H1 (cell line): ENCODE measurements at regions not wholly inside any gene's neighbourhood (a gene's known extent, or its start where the extent isn't known, plus 50 kb on each side); places are given as distances from the start of the nearest gene placed in this dataset.

Experiments
- CTCF ChIA-PET: fragments of 300-600 bp; sonication (Branson Sonifier 250); formaldehyde crosslinking; loops from one replicate; lab custom pipeline; 2021; ENCODE audit not compliant: partially characterized antibody; lab: Charles Lee
- POLR2A ChIA-PET: fragments of 300-600 bp; sonication (Branson Sonifier 250); formaldehyde crosslinking; loops from one replicate; lab custom pipeline; 2021; ENCODE audit warnings: inconsistent platforms; ENCODE audit not compliant: partially characterized antibody; lab: Charles Lee
- DNase-seq, 2 experiments: peaks; one replicate each; pipeline versions ENCODE4 v3.0.0 to v3.0.0-alpha.2; 2010 to 2022; ENCODE audit warnings: low spot score in 2 of 2, low read depth in 1 of 2, mixed read lengths in 1 of 2
- FAIRE-seq: peaks from 2 replicates; lab custom pipeline; 2011; peaks lifted over from hg19 to GRCh38; lab: Jason Lieb, UNC
- H2AFZ ChIP-seq: 2 replicates; pipeline ENCODE4 v1.8.1; 2012; ENCODE audit warnings: low read length, inconsistent platforms
- H2AK5ac ChIP-seq: 2 replicates; pipeline ENCODE4 v1.6.1; 2013; ENCODE audit warnings: low read depth, low read length
- H2BK120ac ChIP-seq: replicated peaks from 2 replicates; pipeline ENCODE3; 2013; ENCODE audit warnings: low read depth, low read length, inconsistent platforms
- H2BK12ac ChIP-seq: 2 replicates; pipeline ENCODE4 v1.6.1; 2013; ENCODE audit warnings: low read depth, low read length
- H2BK15ac ChIP-seq: 2 replicates; pipeline ENCODE4 v1.6.1; 2013; ENCODE audit warnings: low read length
- H2BK20ac ChIP-seq: 2 replicates; pipeline ENCODE4 v1.6.1; 2013; ENCODE audit warnings: low read length
- H2BK5ac ChIP-seq: 2 replicates; pipeline ENCODE4 v1.6.1; 2013; ENCODE audit warnings: low read depth, low read length
- H3K14ac ChIP-seq: 2 replicates; pipeline ENCODE4 v1.6.1; 2013; ENCODE audit warnings: inconsistent platforms; ENCODE audit not compliant: insufficient read length
- H3K18ac ChIP-seq: 2 replicates; pipeline ENCODE4 v1.6.1; 2013; ENCODE audit warnings: low read length; ENCODE audit errors: extremely low read depth
- H3K23ac ChIP-seq: 2 replicates; pipeline ENCODE4 v1.6.1; 2013; ENCODE audit warnings: inconsistent platforms; ENCODE audit not compliant: insufficient read length
- H3K23me2 ChIP-seq: 2 replicates; pipeline ENCODE4 v1.6.1; 2013; ENCODE audit warnings: low read depth, low read length
- H3K27ac ChIP-seq: 2 replicates; pipeline ENCODE4 v1.6.1; 2011; ENCODE audit warnings: low read depth, low read length, inconsistent platforms
- H3K27me3 ChIP-seq, 4 experiments: replicated peaks in 1 of 4; 1 replicate in 1 of 4; 2 replicates in 3 of 4; pipeline versions ENCODE4 v1.6.1 to v1.8.1; 2011 to 2013; ENCODE audit warnings: low read length in 3 of 4, mild to moderate bottlenecking in 3 of 4, inconsistent platforms in 2 of 4, mixed read lengths in 2 of 4, moderate library complexity in 1 of 4; ENCODE audit not compliant: control insufficient read depth in 3 of 4, insufficient read depth in 3 of 4; ENCODE audit errors: extremely low read depth in 1 of 4
- H3K36me3 ChIP-seq, 4 experiments: 2 replicates each; pipeline versions ENCODE4 v1.6.1 to v1.8.1; 2011 to 2013; ENCODE audit warnings: mild to moderate bottlenecking in 4 of 4, low read length in 3 of 4, moderate library complexity in 2 of 4, control low read depth in 1 of 4, inconsistent platforms in 1 of 4; ENCODE audit not compliant: insufficient read depth in 4 of 4, control insufficient read depth in 2 of 4
- H3K4ac ChIP-seq: replicated peaks from 2 replicates; pipeline ENCODE3; 2013; ENCODE audit warnings: low read length, low read depth, mixed read lengths, inconsistent platforms; ENCODE audit not compliant: insufficient read length
- H3K4me1 ChIP-seq, 4 experiments: replicated peaks in 1 of 4; 1 replicate in 1 of 4; 2 replicates in 3 of 4; pipeline versions ENCODE4 v1.6.1 to v1.8.1; 2011 to 2013; ENCODE audit warnings: low read length in 3 of 4, inconsistent platforms in 2 of 4, mixed read lengths in 1 of 4; ENCODE audit not compliant: insufficient read depth in 4 of 4, control insufficient read depth in 3 of 4
- H3K4me2 ChIP-seq, 2 experiments: 2 replicates each; pipeline versions ENCODE4 v1.6.1 to v1.8.1; 2011 to 2013; ENCODE audit warnings: low read depth in 2 of 2, low read length in 2 of 2, control low read depth in 1 of 2, inconsistent platforms in 1 of 2, mild to moderate bottlenecking in 1 of 2; ENCODE audit not compliant: insufficient read depth in 1 of 2
- H3K4me3 ChIP-seq, 4 experiments: fragments of 200-600, 300-600 bp in 1 of 4; sonication (generic), shearing (Covaris generic), sonication (Bioruptor Twin) in 1 of 4; 2 replicates each; pipeline versions ENCODE4 v1.5.1 to v1.8.1; 2011 to 2016; ENCODE audit warnings: low read length in 4 of 4, low read depth in 3 of 4, control low read depth in 2 of 4, inconsistent platforms in 2 of 4, mild to moderate bottlenecking in 2 of 4, mixed read lengths in 1 of 4, moderate library complexity in 1 of 4; ENCODE audit not compliant: insufficient read depth in 2 of 4; ENCODE audit errors: extremely low read depth in 1 of 4
- H3K56ac ChIP-seq: replicated peaks from 2 replicates; pipeline ENCODE3; 2013; ENCODE audit warnings: low read depth, mild to moderate bottlenecking, mixed read lengths, low read length, inconsistent platforms; ENCODE audit not compliant: insufficient read length
- H3K79me1 ChIP-seq: 2 replicates; pipeline ENCODE4 v1.6.1; 2013; ENCODE audit warnings: low read depth, low read length, control low read depth
- H3K79me2 ChIP-seq, 2 experiments: 2 replicates each; pipeline versions ENCODE4 v1.6.1 to v1.8.1; 2012 to 2013; ENCODE audit warnings: low read length in 2 of 2, mild to moderate bottlenecking in 2 of 2, inconsistent platforms in 1 of 2; ENCODE audit not compliant: insufficient read depth in 2 of 2, control insufficient read depth in 1 of 2
- H3K9ac ChIP-seq, 4 experiments: replicated peaks in 1 of 4; 1 replicate in 1 of 4; 2 replicates in 3 of 4; pipeline versions ENCODE4 v1.6.1 to v1.8.1; 2011 to 2013; ENCODE audit warnings: low read depth in 3 of 4, low read length in 3 of 4, control low read depth in 2 of 4, mild to moderate bottlenecking in 2 of 4, moderate library complexity in 2 of 4, inconsistent platforms in 1 of 4; ENCODE audit errors: extremely low read depth in 1 of 4
- H3K9me3 ChIP-seq, 2 experiments: 2 replicates each; pipeline versions ENCODE4 v1.6.1 to v1.8.1; 2012 to 2013; ENCODE audit warnings: mild to moderate bottlenecking in 2 of 2, moderate library complexity in 2 of 2, control low read depth in 1 of 2, inconsistent platforms in 1 of 2, low read depth in 1 of 2, low read length in 1 of 2, mixed read lengths in 1 of 2; ENCODE audit not compliant: insufficient read depth in 2 of 2
- H4K20me1 ChIP-seq, 2 experiments: replicated peaks in 1 of 2; 2 replicates each; pipeline versions ENCODE3 to v1.8.1; 2011 to 2013; ENCODE audit warnings: inconsistent platforms in 2 of 2, low read length in 2 of 2, mild to moderate bottlenecking in 1 of 2; ENCODE audit not compliant: insufficient read depth in 2 of 2, control insufficient read depth in 1 of 2
- H4K5ac ChIP-seq: 2 replicates; pipeline ENCODE4 v1.6.1; 2013; ENCODE audit warnings: low read length, low read depth, mixed read lengths, inconsistent platforms; ENCODE audit not compliant: insufficient read length
- H4K8ac ChIP-seq: 2 replicates; pipeline ENCODE4 v1.8.0; 2013; ENCODE audit warnings: mild to moderate bottlenecking, moderate library complexity, low read length, inconsistent platforms; ENCODE audit not compliant: insufficient read depth; ENCODE audit errors: extremely low read depth
- H4K91ac ChIP-seq: replicated peaks from 2 replicates; pipeline ENCODE3; 2013; ENCODE audit warnings: low read length, mixed read lengths, inconsistent platforms; ENCODE audit not compliant: insufficient read length
- ASH2L ChIP-seq: fragments of 200-600, 300-600 bp; sonication (generic); IDR thresholded peaks from one replicate; pipeline ENCODE4 v1.7.1; 2017; ENCODE audit warnings: low read length
- ATF2 ChIP-seq: IDR thresholded peaks from 2 replicates; pipeline ENCODE4 v1.6.1; 2012; ENCODE audit warnings: low read length, inconsistent platforms
- BRCA1 ChIP-seq: IDR thresholded peaks from 2 replicates; pipeline ENCODE4 v1.6.1; 2012; ENCODE audit warnings: low read depth, low read length, improper control_type of control experiment
- CEBPB ChIP-seq: IDR thresholded peaks from 2 replicates; pipeline ENCODE4 v1.6.1; 2012; ENCODE audit warnings: low read depth, low read length
- CTBP2 ChIP-seq: IDR thresholded peaks from 2 replicates; pipeline ENCODE4 v1.7.0; 2011; ENCODE audit warnings: borderline replicate concordance, mild to moderate bottlenecking, moderate library complexity, mixed read lengths, low read length; ENCODE audit not compliant: insufficient read depth, insufficient read length
- EZH2 ChIP-seq: fragments of 200-600 bp; sonication (generic); IDR thresholded peaks from 2 replicates; pipeline ENCODE4 v1.7.1; 2012; ENCODE audit warnings: low read depth, mild to moderate bottlenecking, moderate library complexity, low read length, inconsistent platforms; ENCODE audit not compliant: severe bottlenecking
- FOSL1 ChIP-seq: IDR thresholded peaks from 2 replicates; pipeline ENCODE4 v1.6.1; 2011; ENCODE audit warnings: mild to moderate bottlenecking, low read depth, low read length, moderate library complexity; ENCODE audit not compliant: insufficient read depth
- POLR2A ChIP-seq, 2 experiments: IDR thresholded peaks; 1 replicate in 1 of 2; 2 replicates in 1 of 2; pipeline ENCODE4 v1.6.1; 2011; ENCODE audit warnings: low read depth in 2 of 2, low read length in 2 of 2, mild to moderate bottlenecking in 2 of 2; ENCODE audit errors: control extremely low read depth in 1 of 2
- RFX5 ChIP-seq: IDR thresholded peaks from 2 replicates; pipeline ENCODE4 v1.6.1; 2011; ENCODE audit warnings: low read depth, low read length, improper control_type of control experiment, borderline replicate concordance
- RXRA ChIP-seq: IDR thresholded peaks from 2 replicates; pipeline ENCODE4 v1.6.1; 2011; ENCODE audit warnings: low read depth, mild to moderate bottlenecking, low read length, moderate library complexity; ENCODE audit not compliant: insufficient read depth
- SRF ChIP-seq: IDR thresholded peaks from 2 replicates; pipeline ENCODE4 v1.6.1; 2011; ENCODE audit warnings: mild to moderate bottlenecking, low read depth, low read length, moderate library complexity

- no peak overlapping the region for H2BK20ac ChIP-seq
- H3K36me3 ChIP-seq = no peaks in the 10 kb centered on the region
- no peak overlapping the region for H3K9ac ChIP-seq
- no peak overlapping the region for H2AK5ac ChIP-seq
- no peak overlapping the region for H4K8ac ChIP-seq
- no peaks in the 10 kb centered on the region for H3K23me2 ChIP-seq
- H3K79me1 ChIP-seq = no peaks in the 10 kb centered on the region
- H3K4ac ChIP-seq = no peak overlapping the region
- H3K79me2 ChIP-seq = no peaks in the 10 kb centered on the region
- H2BK5ac ChIP-seq = no peak overlapping the region
- H2BK120ac ChIP-seq = no peak overlapping the region
- DNase-seq (no peak), FAIRE-seq (no peak)
- no peaks in the 10 kb centered on the region for H4K20me1 ChIP-seq
- ChIA-PET POLR2A (no interaction called here), CTCF (interaction anchor here (0.7 kb wide), 1 partner anchor 596 kb away, joined by 3 read pairs; no protein-coding TSS in a partner anchor)
- H3K4me2 ChIP-seq = no peak overlapping the region
- H4K5ac ChIP-seq = no peak overlapping the region
- H2BK15ac ChIP-seq = no peak overlapping the region
- no peak overlapping the region for H3K56ac ChIP-seq
- no peak overlapping the region for H3K27ac ChIP-seq
- no peak overlapping the region for H2AFZ ChIP-seq
- H3K27me3 ChIP-seq = no peaks in the 10 kb centered on the region
- no peak overlapping the region for H3K14ac ChIP-seq
- H3K4me3 ChIP-seq = no peak overlapping the region
- TF ChIP-seq SRF (no peak), ASH2L (no peak), RFX5 (no peak), EZH2 (no peak), RXRA (no peak), BRCA1 (no peak), CTBP2 (no peak), POLR2A (IDR thresholded peaks at IDR 0.05; ENCODE audit: control extremely low read depth in 1 of 2, low read depth in 2 of 2, low read length in 2 of 2) (no peak), ATF2 (no peak), CEBPB (no peak), FOSL1 (no peak)
- no peaks in the 10 kb centered on the region for H3K9me3 ChIP-seq
- no peak overlapping the region for H2BK12ac ChIP-seq
- H3K23ac ChIP-seq = no peak overlapping the region
- H3K4me1 ChIP-seq = no peaks in the 10 kb centered on the region; a peak in 1 of 7 replicates
- H3K18ac ChIP-seq = no peak overlapping the region
- no peak overlapping the region for H4K91ac ChIP-seq
These were observed 649.7 kb upstream of the CBLB start for GRCh38 chr3:106518516-106518915.
